ENCODE measurements at regions not wholly inside any gene's neighbourhood (a gene's known extent, or its start where the extent isn't known, plus 50 kb on each side); places are given as distances from the start of the nearest gene placed in this dataset.
"Not testable (repeated sequence)": the region's sequence is repeated elsewhere in the genome, so short reads cannot be mapped to it uniquely, and the experiment has no call there.

DNA sequence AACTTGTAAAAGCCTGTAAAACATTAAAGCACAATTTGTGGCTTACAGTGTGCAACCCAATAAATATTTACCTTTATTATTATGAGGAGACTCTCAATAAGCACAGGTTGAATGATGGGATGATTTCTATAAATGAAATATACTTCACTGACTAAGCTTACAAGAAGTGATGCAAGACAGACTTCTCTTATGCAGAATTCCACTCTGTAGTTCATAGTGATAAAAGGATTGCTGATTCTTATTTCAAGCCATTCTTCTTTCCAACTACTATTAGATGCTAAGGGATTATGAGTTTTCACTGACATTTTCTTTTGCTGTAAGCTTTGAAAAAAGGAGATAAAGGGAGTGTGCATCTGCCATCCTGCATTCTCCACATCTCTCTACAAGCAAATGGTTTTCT lies 149.0 kb upstream of the ARG1 start:
- Histone ChIP-seq H3K4me1 (ENCODE audit: control insufficient read depth in 5 of 5, insufficient read depth in 5 of 5, low read length in 5 of 5) (no peaks in the 10 kb centered on the region), H3K27ac (ENCODE audit: low read depth, low read length) (no peak overlapping the region), H3K36me3 (ENCODE audit: control insufficient read depth in 5 of 5, insufficient read depth in 5 of 5, low read length in 5 of 5) (no peaks in the 10 kb centered on the region), H3K4me3 (ENCODE audit: low read depth in 1 of 5, low read length in 5 of 5) (no peak overlapping the region), H3K27me3 (ENCODE audit: control insufficient read depth in 5 of 5, insufficient read depth in 4 of 5, low read length in 5 of 5) (peaks cover 0 to 3% (median 0%) of the 10 kb centered on the region in 5 donors), H3K9me3 (ENCODE audit: control insufficient read depth in 5 of 5, low read length in 5 of 5) (peaks cover 0 to 4% (median 0%) of the 10 kb centered on the region in 5 donors), H3K9ac (ENCODE audit: low read length in 5 of 5) (no peak overlapping the region)

DNA sequence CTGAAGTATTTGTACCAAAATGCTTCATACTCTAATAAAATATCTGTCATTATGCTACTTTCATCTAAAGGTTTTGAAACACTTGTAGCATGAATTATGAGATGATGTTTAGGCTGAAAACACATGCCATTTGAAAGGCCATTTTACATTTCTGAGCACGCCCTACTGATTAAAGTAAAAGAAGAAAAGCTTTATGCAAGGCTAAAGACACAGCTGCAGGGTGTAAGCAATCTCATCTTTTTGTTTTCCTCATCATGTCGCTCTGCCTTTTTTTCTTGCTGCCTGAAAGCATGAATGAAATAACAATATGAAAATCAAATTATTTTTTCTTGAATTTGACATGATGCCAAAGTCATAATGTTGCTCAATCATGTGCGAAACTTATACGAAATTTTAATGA lies 148.6 kb upstream of the ARG1 start:
- no peaks in the 10 kb centered on the region for H3K27me3 ChIP-seq (ENCODE audit: control insufficient read depth in 5 of 5, insufficient read depth in 4 of 5, low read length in 5 of 5)
- H3K4me3 ChIP-seq (ENCODE audit: low read depth in 1 of 5, low read length in 5 of 5) = no peak overlapping the region
- H3K9me3 ChIP-seq (ENCODE audit: control insufficient read depth in 5 of 5, low read length in 5 of 5) = peaks cover 0 to 4% (median 0%) of the 10 kb centered on the region in 5 donors
- H3K9ac ChIP-seq (ENCODE audit: low read length in 5 of 5) = no peak overlapping the region
- no peaks in the 10 kb centered on the region for H3K36me3 ChIP-seq (ENCODE audit: control insufficient read depth in 5 of 5, insufficient read depth in 5 of 5, low read length in 5 of 5)
- no peaks in the 10 kb centered on the region for H3K4me1 ChIP-seq (ENCODE audit: control insufficient read depth in 5 of 5, insufficient read depth in 5 of 5, low read length in 5 of 5)
- no peak overlapping the region for H3K27ac ChIP-seq (ENCODE audit: low read depth, low read length)

- no peak overlapping the region for H3K4me3 ChIP-seq (ENCODE audit: low read depth in 1 of 5, low read length in 5 of 5)
- no peak overlapping the region for H3K9ac ChIP-seq (ENCODE audit: low read length in 5 of 5)
- H3K36me3 ChIP-seq (ENCODE audit: control insufficient read depth in 5 of 5, insufficient read depth in 5 of 5, low read length in 5 of 5) = no peaks in the 10 kb centered on the region
- no peak overlapping the region for H3K27ac ChIP-seq (ENCODE audit: low read depth, low read length)
- peaks cover 0 to 2% (median 0%) of the 10 kb centered on the region in 5 donors for H3K27me3 ChIP-seq (ENCODE audit: control insufficient read depth in 5 of 5, insufficient read depth in 4 of 5, low read length in 5 of 5)
- H3K4me1 ChIP-seq (ENCODE audit: control insufficient read depth in 5 of 5, insufficient read depth in 5 of 5, low read length in 5 of 5) = no peaks in the 10 kb centered on the region
- H3K9me3 ChIP-seq (ENCODE audit: control insufficient read depth in 5 of 5, low read length in 5 of 5) = peaks cover 0 to 4% (median 0%) of the 10 kb centered on the region in 5 donors
These were observed 145.5 kb upstream of the ARG1 start for GRCh38 chr6:131427434-131428058.

- Histone ChIP-seq H3K27ac (ENCODE audit: low read depth, low read length) (no peak overlapping the region), H3K4me1 (ENCODE audit: control insufficient read depth in 5 of 5, insufficient read depth in 5 of 5, low read length in 5 of 5) (no peaks in the 10 kb centered on the region), H3K9ac (ENCODE audit: low read length in 5 of 5) (no peak overlapping the region), H3K36me3 (ENCODE audit: control insufficient read depth in 5 of 5, insufficient read depth in 5 of 5, low read length in 5 of 5) (no peaks in the 10 kb centered on the region), H3K4me3 (ENCODE audit: low read depth in 1 of 5, low read length in 5 of 5) (no peak overlapping the region), H3K9me3 (ENCODE audit: control insufficient read depth in 5 of 5, low read length in 5 of 5) (peaks cover 0 to 12% (median 3%) of the 10 kb centered on the region in 5 donors), H3K27me3 (ENCODE audit: control insufficient read depth in 5 of 5, insufficient read depth in 4 of 5, low read length in 5 of 5) (peaks cover 0 to 2% (median 0%) of the 10 kb centered on the region in 5 donors)
These were observed 142.5 kb upstream of the ARG1 start for GRCh38 chr6:131430531-131430930.

GRCh38 chr6:131431718-131432117 lies 141.3 kb upstream of the ARG1 start:
- no peak overlapping the region for H3K4me3 ChIP-seq (ENCODE audit: low read depth in 1 of 5, low read length in 5 of 5)

GRCh38 chr6:131433927-131434326 lies 139.1 kb upstream of the ARG1 start:
- H3K9me3 ChIP-seq (ENCODE audit: control insufficient read depth in 5 of 5, low read length in 5 of 5) = peaks cover 0 to 8% (median 3%) of the 10 kb centered on the region in 5 donors
- H3K4me3 ChIP-seq (ENCODE audit: low read depth in 1 of 5, low read length in 5 of 5) = no peak overlapping the region
- no peaks in the 10 kb centered on the region for H3K36me3 ChIP-seq (ENCODE audit: control insufficient read depth in 5 of 5, insufficient read depth in 5 of 5, low read length in 5 of 5)
- no peak overlapping the region for H3K9ac ChIP-seq (ENCODE audit: low read length in 5 of 5)
- no peak overlapping the region for H3K27ac ChIP-seq (ENCODE audit: low read depth, low read length)
- H3K4me1 ChIP-seq (ENCODE audit: control insufficient read depth in 5 of 5, insufficient read depth in 5 of 5, low read length in 5 of 5) = no peaks in the 10 kb centered on the region
- H3K27me3 ChIP-seq (ENCODE audit: control insufficient read depth in 5 of 5, insufficient read depth in 4 of 5, low read length in 5 of 5) = peaks cover 0 to 2% (median 0%) of the 10 kb centered on the region in 5 donors

More at GRCh38 chr6:131431718-131432117, 141.3 kb upstream of the ARG1 start:
- peaks cover 0 to 12% (median 3%) of the 10 kb centered on the region in 5 donors for H3K9me3 ChIP-seq (ENCODE audit: control insufficient read depth in 5 of 5, low read length in 5 of 5)
- H3K27ac ChIP-seq (ENCODE audit: low read depth, low read length) = no peak overlapping the region
- H3K36me3 ChIP-seq (ENCODE audit: control insufficient read depth in 5 of 5, insufficient read depth in 5 of 5, low read length in 5 of 5) = no peaks in the 10 kb centered on the region
- no peaks in the 10 kb centered on the region for H3K4me1 ChIP-seq (ENCODE audit: control insufficient read depth in 5 of 5, insufficient read depth in 5 of 5, low read length in 5 of 5)
- H3K9ac ChIP-seq (ENCODE audit: low read length in 5 of 5) = no peak overlapping the region
- H3K27me3 ChIP-seq (ENCODE audit: control insufficient read depth in 5 of 5, insufficient read depth in 4 of 5, low read length in 5 of 5) = peaks cover 0 to 2% (median 0%) of the 10 kb centered on the region in 5 donors

GRCh38 chr6:131436358-131436757 lies 136.7 kb upstream of the ARG1 start:
- H3K4me3 ChIP-seq (ENCODE audit: low read depth in 1 of 5, low read length in 5 of 5) = no peak overlapping the region

DNA sequence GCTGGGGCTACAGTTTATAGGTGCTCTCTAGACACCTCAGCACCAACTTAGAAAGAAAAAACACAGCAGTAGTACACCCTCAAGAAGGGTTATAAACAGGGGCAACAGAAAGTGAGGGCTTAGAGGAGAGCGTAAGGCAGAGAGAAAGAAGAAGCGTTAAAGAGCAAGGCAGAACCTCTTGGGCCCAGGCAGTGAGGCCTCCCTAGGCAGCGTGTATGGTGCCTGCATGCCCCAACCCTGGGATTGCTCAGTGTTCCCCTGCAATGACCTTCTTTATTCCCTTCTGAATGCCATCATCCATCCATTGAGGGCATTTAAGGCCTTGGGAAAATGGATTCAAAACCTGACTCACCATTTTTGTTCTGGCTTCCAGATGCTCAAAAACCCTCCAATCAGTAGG lies 130.0 kb upstream of the ARG1 start:
- no peaks in the 10 kb centered on the region for H3K4me1 ChIP-seq (ENCODE audit: control insufficient read depth in 5 of 5, insufficient read depth in 5 of 5, low read length in 5 of 5)
- no peak overlapping the region for H3K27ac ChIP-seq (ENCODE audit: low read depth, low read length)
- no peaks in the 10 kb centered on the region for H3K27me3 ChIP-seq (ENCODE audit: control insufficient read depth in 5 of 5, insufficient read depth in 4 of 5, low read length in 5 of 5)
- H3K9ac ChIP-seq (ENCODE audit: low read length in 5 of 5) = no peak overlapping the region
- peaks cover 0 to 7% (median 0%) of the 10 kb centered on the region in 5 donors for H3K9me3 ChIP-seq (ENCODE audit: control insufficient read depth in 5 of 5, low read length in 5 of 5)
- no peaks in the 10 kb centered on the region for H3K36me3 ChIP-seq (ENCODE audit: control insufficient read depth in 5 of 5, insufficient read depth in 5 of 5, low read length in 5 of 5)
- no peak overlapping the region for H3K4me3 ChIP-seq (ENCODE audit: low read depth in 1 of 5, low read length in 5 of 5)

More at GRCh38 chr6:131436358-131436757, 136.7 kb upstream of the ARG1 start:
- Histone ChIP-seq H3K4me1 (ENCODE audit: control insufficient read depth in 5 of 5, insufficient read depth in 5 of 5, low read length in 5 of 5) (no peaks in the 10 kb centered on the region), H3K9ac (ENCODE audit: low read length in 5 of 5) (no peak overlapping the region), H3K36me3 (ENCODE audit: control insufficient read depth in 5 of 5, insufficient read depth in 5 of 5, low read length in 5 of 5) (no peaks in the 10 kb centered on the region), H3K27me3 (ENCODE audit: control insufficient read depth in 5 of 5, insufficient read depth in 4 of 5, low read length in 5 of 5) (no peaks in the 10 kb centered on the region), H3K9me3 (ENCODE audit: control insufficient read depth in 5 of 5, low read length in 5 of 5) (peaks cover 0 to 7% (median 7%) of the 10 kb centered on the region in 5 donors), H3K27ac (ENCODE audit: low read depth, low read length) (no peak overlapping the region)

DNA sequence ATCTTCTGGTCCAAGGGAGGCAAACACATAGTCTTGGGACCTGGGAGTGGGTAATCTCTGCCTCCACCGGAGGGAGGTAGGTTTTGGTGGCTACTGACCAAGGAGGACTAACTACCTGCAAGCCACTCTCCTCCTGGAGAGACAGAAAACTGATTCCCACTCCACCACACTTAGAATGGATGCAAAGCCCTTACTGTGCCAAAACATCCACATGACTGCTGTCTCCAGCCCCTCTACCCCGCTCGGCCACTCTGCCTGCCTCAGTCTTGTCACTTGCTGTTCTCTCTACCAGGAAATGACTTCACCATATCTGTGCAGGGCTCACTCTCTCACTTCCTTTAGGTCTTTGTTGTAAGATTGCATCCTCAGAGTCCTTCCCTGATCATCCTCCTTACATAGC lies 129.5 kb upstream of the ARG1 start:
- peaks cover 0 to 7% (median 0%) of the 10 kb centered on the region in 5 donors for H3K9me3 ChIP-seq (ENCODE audit: control insufficient read depth in 5 of 5, low read length in 5 of 5)
- H3K4me1 ChIP-seq (ENCODE audit: control insufficient read depth in 5 of 5, insufficient read depth in 5 of 5, low read length in 5 of 5) = no peaks in the 10 kb centered on the region
- no peak overlapping the region for H3K27ac ChIP-seq (ENCODE audit: low read depth, low read length)
- no peak overlapping the region for H3K9ac ChIP-seq (ENCODE audit: low read length in 5 of 5)
- H3K27me3 ChIP-seq (ENCODE audit: control insufficient read depth in 5 of 5, insufficient read depth in 4 of 5, low read length in 5 of 5) = no peaks in the 10 kb centered on the region
- H3K4me3 ChIP-seq (ENCODE audit: low read depth in 1 of 5, low read length in 5 of 5) = no peak overlapping the region
- no peaks in the 10 kb centered on the region for H3K36me3 ChIP-seq (ENCODE audit: control insufficient read depth in 5 of 5, insufficient read depth in 5 of 5, low read length in 5 of 5)

DNA sequence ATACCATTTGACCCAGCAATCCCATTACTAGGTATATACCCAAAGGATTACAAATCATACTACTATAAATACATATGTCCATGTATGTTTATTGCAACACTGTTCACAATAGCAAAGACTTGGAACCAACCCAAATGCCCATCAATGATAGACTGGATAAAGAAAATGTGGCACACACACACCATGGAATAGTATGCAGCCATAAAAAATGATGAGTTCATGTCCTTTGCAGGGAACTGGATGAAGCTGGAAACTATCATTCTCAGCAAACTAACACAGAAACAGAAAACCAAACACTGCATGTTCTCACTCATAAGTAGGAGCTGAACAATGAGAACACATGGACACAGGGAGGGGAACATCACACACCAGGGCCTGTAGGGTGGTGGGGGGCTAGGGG lies 127.7 kb upstream of the ARG1 start:
- not testable (repeated sequence) for H3K4me1 ChIP-seq (ENCODE audit: control insufficient read depth in 5 of 5, insufficient read depth in 5 of 5, low read length in 5 of 5); H3K36me3 ChIP-seq (ENCODE audit: control insufficient read depth in 5 of 5, insufficient read depth in 5 of 5, low read length in 5 of 5); H3K27me3 ChIP-seq (ENCODE audit: control insufficient read depth in 5 of 5, insufficient read depth in 4 of 5, low read length in 5 of 5); H3K9me3 ChIP-seq (ENCODE audit: control insufficient read depth in 5 of 5, low read length in 5 of 5); H3K4me3 ChIP-seq (ENCODE audit: low read depth in 1 of 5, low read length in 5 of 5); H3K27ac ChIP-seq (ENCODE audit: low read depth, low read length); H3K9ac ChIP-seq (ENCODE audit: low read length in 5 of 5)
